ENCODE measurements at regions not wholly inside any gene's neighbourhood (a gene's known extent, or its start where the extent isn't known, plus 50 kb on each side); places are given as distances from the start of the nearest gene placed in this dataset.
"Not testable (repeated sequence)": the region's sequence is repeated elsewhere in the genome, so short reads cannot be mapped to it uniquely, and the experiment has no call there.

DNA sequence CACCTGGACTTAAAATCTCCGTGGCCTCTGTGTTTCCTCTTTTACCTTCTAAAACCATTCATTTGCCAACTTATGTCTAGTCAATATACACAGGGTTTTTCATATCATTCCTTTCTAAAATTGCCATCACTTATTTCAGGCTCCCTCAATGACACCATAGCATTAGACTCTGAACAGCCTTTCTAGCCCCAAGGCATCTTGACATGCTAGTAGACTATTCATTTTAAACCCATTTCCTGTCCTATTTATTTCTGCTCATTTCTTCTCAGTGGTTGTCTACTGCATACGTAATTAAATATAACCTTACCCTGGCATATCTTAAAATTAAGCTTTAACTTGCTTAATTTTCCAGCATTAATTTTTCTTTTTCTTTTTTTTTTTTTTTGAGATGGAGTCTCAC is 83.2 kb downstream of the PHAX start:
- Histone ChIP-seq H3K4me3 (no peak overlapping the region), H3K36me3 (no peaks in the 10 kb centered on the region), H3K4me1 (replicated peaks) (no peaks in the 10 kb centered on the region), H3K9me3 (no peaks in the 10 kb centered on the region), H3K27ac (no peak overlapping the region), H3K27me3 (replicated peaks; ENCODE audit: insufficient read depth) (peaks cover 8% of the 10 kb centered on the region)
- WGBS: 98% methylated on average over 2 of the region's 2 CpGs
- TF ChIP-seq POLR2A (IDR thresholded peaks at IDR 0.05) (no peak), POLR2AphosphoS5 (IDR thresholded peaks at IDR 0.05) (no peak)
- TF ChIP-seq, protein P1, sequence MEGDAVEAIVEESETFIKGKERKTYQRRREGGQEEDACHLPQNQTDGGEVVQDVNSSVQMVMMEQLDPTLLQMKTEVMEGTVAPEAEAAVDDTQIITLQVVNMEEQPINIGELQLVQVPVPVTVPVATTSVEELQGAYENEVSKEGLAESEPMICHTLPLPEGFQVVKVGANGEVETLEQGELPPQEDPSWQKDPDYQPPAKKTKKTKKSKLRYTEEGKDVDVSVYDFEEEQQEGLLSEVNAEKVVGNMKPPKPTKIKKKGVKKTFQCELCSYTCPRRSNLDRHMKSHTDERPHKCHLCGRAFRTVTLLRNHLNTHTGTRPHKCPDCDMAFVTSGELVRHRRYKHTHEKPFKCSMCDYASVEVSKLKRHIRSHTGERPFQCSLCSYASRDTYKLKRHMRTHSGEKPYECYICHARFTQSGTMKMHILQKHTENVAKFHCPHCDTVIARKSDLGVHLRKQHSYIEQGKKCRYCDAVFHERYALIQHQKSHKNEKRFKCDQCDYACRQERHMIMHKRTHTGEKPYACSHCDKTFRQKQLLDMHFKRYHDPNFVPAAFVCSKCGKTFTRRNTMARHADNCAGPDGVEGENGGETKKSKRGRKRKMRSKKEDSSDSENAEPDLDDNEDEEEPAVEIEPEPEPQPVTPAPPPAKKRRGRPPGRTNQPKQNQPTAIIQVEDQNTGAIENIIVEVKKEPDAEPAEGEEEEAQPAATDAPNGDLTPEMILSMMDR (IDR thresholded peaks at IDR 0.05): no peak
- DNase-seq (ENCODE audit: low spot score): no peak
- intact Hi-C loops (cut with DNase I): no loop called here

DNA sequence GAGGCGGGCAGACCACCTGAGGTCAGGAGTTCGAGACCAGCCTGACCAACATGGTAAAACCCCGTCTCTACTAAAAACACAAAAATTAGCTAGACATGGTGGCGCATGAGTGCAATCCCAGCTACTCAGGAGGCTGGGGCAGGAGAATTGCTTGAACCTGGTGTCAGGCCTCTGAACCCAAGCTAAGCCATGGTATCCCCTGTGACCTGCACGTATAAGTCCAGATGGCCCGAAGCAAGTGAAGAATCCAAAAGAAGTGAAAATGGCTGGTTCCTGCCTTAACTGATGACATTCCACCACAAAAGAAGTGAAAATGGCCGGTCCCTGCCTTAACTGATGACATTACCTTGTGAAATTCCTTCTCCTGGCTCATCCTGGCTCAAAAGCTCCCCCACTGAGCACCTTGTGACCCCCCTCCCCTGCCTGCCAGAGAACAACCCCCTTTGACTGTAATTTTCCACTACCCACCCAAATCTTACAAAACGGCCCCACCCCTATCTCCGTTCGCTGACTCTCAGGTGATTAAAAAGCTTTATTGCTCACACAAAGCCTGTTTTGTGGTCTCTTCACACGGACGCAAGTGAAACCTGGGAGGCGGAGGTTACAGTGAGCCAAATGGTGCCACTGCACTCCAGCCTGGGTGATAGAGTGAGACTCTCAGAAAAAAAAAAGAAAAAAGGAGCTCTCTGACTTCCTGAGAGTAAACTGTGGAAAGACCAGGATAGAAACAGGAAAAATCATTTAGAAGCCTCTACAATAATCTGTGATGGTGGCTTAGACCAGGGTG is 84.1 kb downstream of the PHAX start:
- H3K9me3 ChIP-seq; H3K4me1 ChIP-seq (replicated peaks); H3K4me3 ChIP-seq; H3K27me3 ChIP-seq (replicated peaks; ENCODE audit: insufficient read depth); DNase-seq (ENCODE audit: low spot score); H3K27ac ChIP-seq; intact Hi-C loops (cut with DNase I); H3K36me3 ChIP-seq: not testable (repeated sequence)
- 65% methylated on average over 13 of the region's 13 CpGs for WGBS

DNA sequence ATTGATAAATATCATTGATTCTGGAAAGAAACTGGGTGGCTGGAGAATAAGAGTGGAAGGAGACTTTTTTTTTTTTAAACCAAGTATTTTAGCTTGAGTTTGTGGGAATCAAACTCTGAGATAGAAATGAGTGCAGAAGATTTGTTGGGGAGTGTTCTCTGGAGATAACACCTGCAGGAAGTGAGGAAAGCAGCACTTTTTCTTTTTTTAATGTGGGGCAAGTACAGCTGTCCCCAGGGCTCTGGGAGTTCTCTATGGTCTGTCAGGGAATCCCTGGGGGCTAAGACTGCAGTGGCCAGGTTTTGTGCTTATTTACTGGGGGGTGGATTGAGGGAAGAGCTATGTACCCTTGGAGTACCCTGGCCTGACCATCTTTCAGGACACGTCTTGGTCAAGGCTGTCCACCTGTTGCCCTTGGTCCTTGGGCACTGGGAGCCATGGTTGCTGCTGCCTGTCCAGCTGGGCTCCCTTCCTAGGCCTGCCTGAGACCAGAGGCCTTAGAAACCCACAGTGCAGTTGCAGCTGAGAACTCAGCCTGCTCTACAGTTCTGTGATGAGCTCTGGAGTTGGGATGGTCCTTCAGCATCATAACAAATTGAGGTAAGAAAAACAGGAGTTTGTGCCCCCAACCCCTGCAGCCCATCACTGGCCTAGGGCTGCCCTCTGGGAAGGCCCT is 85.8 kb downstream of the PHAX start:
- Histone ChIP-seq H3K4me1 (replicated peaks) (no peaks in the 10 kb centered on the region), H3K36me3 (no peaks in the 10 kb centered on the region), H3K27ac (no peak overlapping the region), H3K9me3 (no peaks in the 10 kb centered on the region), H3K4me3 (no peak overlapping the region), H3K27me3 (replicated peaks; ENCODE audit: insufficient read depth) (peaks cover 8% of the 10 kb centered on the region)
- no peak for DNase-seq (ENCODE audit: low spot score)
- TF ChIP-seq POLR2AphosphoS5 (IDR thresholded peaks at IDR 0.05): no peak
- TF ChIP-seq POLR2A (IDR thresholded peaks at IDR 0.05): no peak
- WGBS: 80% methylated on average over 1 of the region's 1 CpG
- intact Hi-C loops (cut with DNase I): no loop called here

DNA sequence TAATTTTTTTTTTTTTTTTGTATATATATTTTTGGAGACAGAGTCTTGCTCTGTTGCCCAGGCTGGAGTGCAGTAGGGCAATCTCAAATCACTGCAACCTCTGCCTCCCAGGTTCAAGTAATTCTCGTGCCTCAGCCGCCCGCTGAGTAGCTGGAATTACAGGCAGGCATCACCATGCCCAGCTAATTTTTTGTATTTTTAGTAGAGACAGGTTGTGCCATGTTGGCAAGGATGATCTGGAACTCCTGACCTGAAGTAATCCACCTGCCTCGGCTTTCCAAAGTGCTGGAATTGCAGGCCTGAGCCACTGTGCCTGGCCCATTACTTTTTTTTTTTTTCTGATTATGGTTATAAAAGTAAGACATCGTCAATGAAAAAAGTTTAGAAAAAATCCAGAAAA is 84.0 kb upstream of the LMNB1 start:
- Histone ChIP-seq H3K4me3 (no peak overlapping the region), H3K4me1 (replicated peaks) (no peaks in the 10 kb centered on the region), H3K27me3 (replicated peaks; ENCODE audit: insufficient read depth) (no peaks in the 10 kb centered on the region), H3K27ac (no peak overlapping the region), H3K36me3 (no peaks in the 10 kb centered on the region), H3K9me3 (no peaks in the 10 kb centered on the region)
- intact Hi-C loops (cut with DNase I): no loop called here
- no peak for DNase-seq (ENCODE audit: low spot score)
- no peak for TF ChIP-seq POLR2A (IDR thresholded peaks at IDR 0.05)
- 96% methylated on average over 5 of the region's 5 CpGs for WGBS

DNA sequence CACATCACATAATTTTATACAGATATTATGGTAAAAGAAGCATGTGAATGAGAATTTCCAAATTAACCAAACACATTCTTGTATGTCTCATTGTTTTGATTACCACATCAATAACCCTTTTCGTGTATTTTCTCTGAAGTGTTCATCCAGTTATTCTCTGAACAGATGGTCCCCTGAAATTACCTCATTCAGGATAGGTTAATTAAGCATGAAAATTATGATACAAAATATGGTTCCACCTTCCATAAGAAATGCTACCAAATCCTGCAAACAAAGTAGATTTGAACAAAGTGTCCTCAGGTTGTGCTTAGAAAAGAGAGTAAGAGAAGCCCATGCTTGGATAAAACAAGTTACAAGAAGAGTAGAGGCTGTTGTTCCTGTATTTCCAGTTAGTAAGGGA is 83.1 kb upstream of the LMNB1 start:
- intact Hi-C loops (cut with DNase I): no loop called here
- Histone ChIP-seq H3K9me3 (no peaks in the 10 kb centered on the region), H3K27ac (no peak overlapping the region), H3K4me1 (replicated peaks) (no peaks in the 10 kb centered on the region), H3K27me3 (replicated peaks; ENCODE audit: insufficient read depth) (no peaks in the 10 kb centered on the region), H3K4me3 (no peak overlapping the region), H3K36me3 (no peaks in the 10 kb centered on the region)
- no peak for TF ChIP-seq POLR2A (IDR thresholded peaks at IDR 0.05)
- TF ChIP-seq, protein P1 (IDR thresholded peaks at IDR 0.05): no peak
- no peak for TF ChIP-seq POLR2AphosphoS5 (IDR thresholded peaks at IDR 0.05)
- no peak for DNase-seq (ENCODE audit: low spot score)
- 71% methylated on average over 1 of the region's 1 CpG for WGBS

DNA sequence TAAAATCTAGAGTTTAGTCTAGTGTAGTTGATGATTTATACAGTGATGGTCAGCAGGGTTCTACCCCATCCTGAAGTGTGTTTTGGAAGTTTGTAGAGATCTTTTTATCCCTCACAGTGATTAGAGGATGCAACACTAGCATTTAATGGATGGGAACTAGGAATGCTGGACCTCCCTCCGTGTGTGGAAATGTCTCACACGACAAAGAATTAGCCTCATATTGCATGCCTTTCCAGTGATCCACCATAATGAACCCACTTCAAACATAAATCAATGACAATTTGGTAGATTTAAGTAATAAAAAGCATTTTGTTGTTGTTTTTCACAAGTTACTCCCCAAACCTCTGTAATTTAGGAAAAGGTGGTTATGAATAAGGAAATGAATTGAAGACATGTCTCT is 82.5 kb upstream of the LMNB1 start:
- TF ChIP-seq POLR2A (IDR thresholded peaks at IDR 0.05): no peak
- TF ChIP-seq POLR2AphosphoS5 (IDR thresholded peaks at IDR 0.05): no peak
- TF ChIP-seq, protein P1 (IDR thresholded peaks at IDR 0.05): no peak
- 62% methylated on average over 2 of the region's 2 CpGs for WGBS
- intact Hi-C loops (cut with DNase I): no loop called here

More for the DNA sequence above, 82.5 kb upstream of the LMNB1 start:
- no peak overlapping the region for H3K4me3 ChIP-seq
- no peak for DNase-seq (ENCODE audit: low spot score)
- H3K4me1 ChIP-seq (replicated peaks): no peaks in the 10 kb centered on the region
- no peak overlapping the region for H3K27ac ChIP-seq
- H3K9me3 ChIP-seq: no peaks in the 10 kb centered on the region
- H3K27me3 ChIP-seq (replicated peaks; ENCODE audit: insufficient read depth): no peaks in the 10 kb centered on the region
- no peaks in the 10 kb centered on the region for H3K36me3 ChIP-seq
